ENCODE measurements at regions not wholly inside any gene's neighbourhood (a gene's known extent, or its start where the extent isn't known, plus 50 kb on each side); places are given as distances from the start of the nearest gene placed in this dataset.

GRCh38 chr7:81128011-81128410 is 209.2 kb upstream of the SEMA3C start:
- Histone ChIP-seq H3K9ac (ENCODE audit: insufficient read length, low read depth) (no peak overlapping the region), H3K27me3 (ENCODE audit: insufficient read depth, insufficient read length) (no peaks in the 10 kb centered on the region), H3K4me3 (ENCODE audit: insufficient read length, low read depth) (no peak overlapping the region), H3K36me3 (ENCODE audit: insufficient read depth, insufficient read length, low read length) (no peaks in the 10 kb centered on the region), H3K4me1 (ENCODE audit: insufficient read depth, insufficient read length) (no peaks in the 10 kb centered on the region), H3K9me3 (ENCODE audit: insufficient read depth, low read length) (no peaks in the 10 kb centered on the region)
- TF ChIP-seq ZNF274 (IDR thresholded peaks at IDR 0.05; ENCODE audit: low read depth, low read length) (no peak), SUZ12 (IDR thresholded peaks at IDR 0.05; ENCODE audit: extremely low read depth, insufficient read depth, insufficient read length) (no peak), YY1 (IDR thresholded peaks at IDR 0.05; ENCODE audit: insufficient read depth, insufficient read length) (no peak)
- DNase-seq (ENCODE audit: low read depth, low spot score): no peak

GRCh38 chr7:81120803-81121202 is 202.0 kb upstream of the SEMA3C start:
- no peak overlapping the region for H3K4me3 ChIP-seq (ENCODE audit: insufficient read length, low read depth)
- no peak for DNase-seq (ENCODE audit: low read depth, low spot score)
- H3K4me1 ChIP-seq (ENCODE audit: insufficient read depth, insufficient read length): no peaks in the 10 kb centered on the region
- no peaks in the 10 kb centered on the region for H3K27me3 ChIP-seq (ENCODE audit: insufficient read depth, insufficient read length)
- no peaks in the 10 kb centered on the region for H3K36me3 ChIP-seq (ENCODE audit: insufficient read depth, insufficient read length, low read length)
- no peak for TF ChIP-seq SUZ12 (IDR thresholded peaks at IDR 0.05; ENCODE audit: extremely low read depth, insufficient read depth, insufficient read length)
- TF ChIP-seq YY1 (IDR thresholded peaks at IDR 0.05; ENCODE audit: insufficient read depth, insufficient read length): no peak
- no peak for TF ChIP-seq ZNF274 (IDR thresholded peaks at IDR 0.05; ENCODE audit: low read depth, low read length)
- no peak overlapping the region for H3K9ac ChIP-seq (ENCODE audit: insufficient read length, low read depth)
- no peaks in the 10 kb centered on the region for H3K9me3 ChIP-seq (ENCODE audit: insufficient read depth, low read length)

- no peak overlapping the region for H3K4me3 ChIP-seq (ENCODE audit: insufficient read length, low read depth)
- H3K36me3 ChIP-seq (ENCODE audit: insufficient read depth, insufficient read length, low read length): no peaks in the 10 kb centered on the region
- TF ChIP-seq ZNF274 (IDR thresholded peaks at IDR 0.05; ENCODE audit: low read depth, low read length): no peak
- TF ChIP-seq SUZ12 (IDR thresholded peaks at IDR 0.05; ENCODE audit: extremely low read depth, insufficient read depth, insufficient read length): no peak
- no peak for TF ChIP-seq YY1 (IDR thresholded peaks at IDR 0.05; ENCODE audit: insufficient read depth, insufficient read length)
- no peaks in the 10 kb centered on the region for H3K4me1 ChIP-seq (ENCODE audit: insufficient read depth, insufficient read length)
- no peak for DNase-seq (ENCODE audit: low read depth, low spot score)
- no peaks in the 10 kb centered on the region for H3K27me3 ChIP-seq (ENCODE audit: insufficient read depth, insufficient read length)
- H3K9me3 ChIP-seq (ENCODE audit: insufficient read depth, low read length): no peaks in the 10 kb centered on the region
- no peak overlapping the region for H3K9ac ChIP-seq (ENCODE audit: insufficient read length, low read depth)
Observed at GRCh38 chr7:81120111-81120510, 201.3 kb upstream of the SEMA3C start.

- H3K27me3 ChIP-seq (ENCODE audit: insufficient read depth, insufficient read length): no peaks in the 10 kb centered on the region
- H3K4me1 ChIP-seq (ENCODE audit: insufficient read depth, insufficient read length): no peaks in the 10 kb centered on the region
- no peak overlapping the region for H3K4me3 ChIP-seq (ENCODE audit: insufficient read length, low read depth)
- DNase-seq (ENCODE audit: low read depth, low spot score): no peak
- H3K36me3 ChIP-seq (ENCODE audit: insufficient read depth, insufficient read length, low read length): no peaks in the 10 kb centered on the region
- TF ChIP-seq YY1 (IDR thresholded peaks at IDR 0.05; ENCODE audit: insufficient read depth, insufficient read length): no peak
- no peak for TF ChIP-seq SUZ12 (IDR thresholded peaks at IDR 0.05; ENCODE audit: extremely low read depth, insufficient read depth, insufficient read length)
- TF ChIP-seq ZNF274 (IDR thresholded peaks at IDR 0.05; ENCODE audit: low read depth, low read length): no peak
- no peak overlapping the region for H3K9ac ChIP-seq (ENCODE audit: insufficient read length, low read depth)
- no peaks in the 10 kb centered on the region for H3K9me3 ChIP-seq (ENCODE audit: insufficient read depth, low read length)
Observed at GRCh38 chr7:81114633-81115032, 195.8 kb upstream of the SEMA3C start.

- TF ChIP-seq YY1 (IDR thresholded peaks at IDR 0.05; ENCODE audit: insufficient read depth, insufficient read length) (no peak), SUZ12 (IDR thresholded peaks at IDR 0.05; ENCODE audit: extremely low read depth, insufficient read depth, insufficient read length) (no peak), ZNF274 (IDR thresholded peaks at IDR 0.05; ENCODE audit: low read depth, low read length) (no peak)
- H3K9me3 ChIP-seq (ENCODE audit: insufficient read depth, low read length): no peaks in the 10 kb centered on the region
- H3K9ac ChIP-seq (ENCODE audit: insufficient read length, low read depth): no peak overlapping the region
- DNase-seq (ENCODE audit: low read depth, low spot score): no peak
- H3K4me1 ChIP-seq (ENCODE audit: insufficient read depth, insufficient read length): no peaks in the 10 kb centered on the region
- H3K4me3 ChIP-seq (ENCODE audit: insufficient read length, low read depth): no peak overlapping the region
- H3K36me3 ChIP-seq (ENCODE audit: insufficient read depth, insufficient read length, low read length): no peaks in the 10 kb centered on the region
- H3K27me3 ChIP-seq (ENCODE audit: insufficient read depth, insufficient read length): no peaks in the 10 kb centered on the region
Observed at GRCh38 chr7:81112731-81113130, 193.9 kb upstream of the SEMA3C start.

GRCh38 chr7:81111781-81112540 is 193.1 kb upstream of the SEMA3C start:
- TF ChIP-seq YY1 (IDR thresholded peaks at IDR 0.05; ENCODE audit: insufficient read depth, insufficient read length) (no peak), SUZ12 (IDR thresholded peaks at IDR 0.05; ENCODE audit: extremely low read depth, insufficient read depth, insufficient read length) (no peak), ZNF274 (IDR thresholded peaks at IDR 0.05; ENCODE audit: low read depth, low read length) (no peak)
- Histone ChIP-seq H3K9me3 (ENCODE audit: insufficient read depth, low read length) (no peaks in the 10 kb centered on the region), H3K4me3 (ENCODE audit: insufficient read length, low read depth) (no peak overlapping the region), H3K4me1 (ENCODE audit: insufficient read depth, insufficient read length) (no peaks in the 10 kb centered on the region), H3K27me3 (ENCODE audit: insufficient read depth, insufficient read length) (no peaks in the 10 kb centered on the region), H3K36me3 (ENCODE audit: insufficient read depth, insufficient read length, low read length) (no peaks in the 10 kb centered on the region), H3K9ac (ENCODE audit: insufficient read length, low read depth) (no peak overlapping the region)
- DNase-seq (ENCODE audit: low read depth, low spot score): no peak

GRCh38 chr7:81111358-81111757 is 192.5 kb upstream of the SEMA3C start:
- no peaks in the 10 kb centered on the region for H3K36me3 ChIP-seq (ENCODE audit: insufficient read depth, insufficient read length, low read length)
- no peak for DNase-seq (ENCODE audit: low read depth, low spot score)
- no peak overlapping the region for H3K4me3 ChIP-seq (ENCODE audit: insufficient read length, low read depth)
- H3K4me1 ChIP-seq (ENCODE audit: insufficient read depth, insufficient read length): no peaks in the 10 kb centered on the region
- H3K27me3 ChIP-seq (ENCODE audit: insufficient read depth, insufficient read length): no peaks in the 10 kb centered on the region
- no peak for TF ChIP-seq SUZ12 (IDR thresholded peaks at IDR 0.05; ENCODE audit: extremely low read depth, insufficient read depth, insufficient read length)
- no peak for TF ChIP-seq YY1 (IDR thresholded peaks at IDR 0.05; ENCODE audit: insufficient read depth, insufficient read length)
- TF ChIP-seq ZNF274 (IDR thresholded peaks at IDR 0.05; ENCODE audit: low read depth, low read length): no peak
- H3K9me3 ChIP-seq (ENCODE audit: insufficient read depth, low read length): no peaks in the 10 kb centered on the region
- no peak overlapping the region for H3K9ac ChIP-seq (ENCODE audit: insufficient read length, low read depth)
